OCI-LY1 (cell line): ENCODE measurements at regions not wholly inside any gene's neighbourhood (a gene's known extent, or its start where the extent isn't known, plus 50 kb on each side); places are given as distances from the start of the nearest gene placed in this dataset.

Experiments
- H2AFZ ChIP-seq: fragments of 200-600 bp; sonication (generic), shearing (Covaris generic); 2 replicates; pipeline ENCODE4 v1.6.0; 2014; ENCODE audit warnings: antibody characterized with exemption, mild to moderate bottlenecking, low read length
- H3F3A ChIP-seq: fragments of 200-600 bp; sonication (generic), shearing (Covaris generic); 2 replicates; pipeline ENCODE4 v1.6.0; 2014; ENCODE audit warnings: mild to moderate bottlenecking, antibody characterized with exemption, low read length, moderate library complexity; ENCODE audit not compliant: insufficient read depth
- H3K27ac ChIP-seq: fragments of 200-600 bp; sonication (generic); 2 replicates; pipeline ENCODE4 v1.5.1; 2014; ENCODE audit warnings: low read length, mixed run types, mild to moderate bottlenecking, low read depth; ENCODE audit not compliant: poor library complexity, severe bottlenecking
- H3K27me3 ChIP-seq: fragments of 200-600 bp; sonication (generic); 2 replicates; pipeline ENCODE4 v1.6.0; 2014; ENCODE audit warnings: antibody characterized with exemption, mild to moderate bottlenecking, low read length, moderate library complexity; ENCODE audit not compliant: insufficient read depth
- H3K36me3 ChIP-seq: fragments of 200-600 bp; sonication (generic); 2 replicates; pipeline ENCODE4 v1.6.1; 2014; ENCODE audit warnings: mild to moderate bottlenecking, antibody characterized with exemption, low read length, moderate library complexity, mixed read lengths; ENCODE audit not compliant: insufficient read depth
- H3K4me1 ChIP-seq: fragments of 200-600 bp; sonication (generic); 2 replicates; pipeline ENCODE4 v1.5.1; 2014; ENCODE audit warnings: mild to moderate bottlenecking, low read length, moderate library complexity; ENCODE audit not compliant: insufficient read depth, severe bottlenecking
- H3K4me2 ChIP-seq: fragments of 200-600 bp; sonication (generic), shearing (Covaris generic); 2 replicates; pipeline ENCODE4 v1.6.1; 2014; ENCODE audit warnings: low read length
- H3K4me3 ChIP-seq: fragments of 200-600 bp; sonication (generic); 2 replicates; pipeline ENCODE4 v1.5.1; 2014; ENCODE audit warnings: low read length, low read depth, mild to moderate bottlenecking, mixed read lengths; ENCODE audit not compliant: poor library complexity, severe bottlenecking
- H3K79me2 ChIP-seq: fragments of 200-600 bp; shearing (Covaris generic); 2 replicates; pipeline ENCODE4 v1.6.1; 2016; ENCODE audit warnings: mixed run types, low read length, mixed read lengths; ENCODE audit not compliant: insufficient read depth
- H3K9ac ChIP-seq: fragments of 200-600 bp; sonication (generic), shearing (Covaris generic); 2 replicates; pipeline ENCODE4 v1.6.1; 2014; ENCODE audit warnings: mild to moderate bottlenecking, low read length, mixed read lengths
- H3K9me2 ChIP-seq: fragments of 200-600 bp; sonication (generic), shearing (Covaris generic); 2 replicates; pipeline ENCODE4 v1.6.1; 2014; ENCODE audit warnings: low read depth, mild to moderate bottlenecking, low read length, mixed read lengths
- H3K9me3 ChIP-seq: fragments of 200-600 bp; shearing (Covaris generic); 2 replicates; pipeline ENCODE4 v1.6.1; 2014; ENCODE audit warnings: low read length, mixed read lengths
- H4K20me1 ChIP-seq: fragments of 200-600 bp; sonication (generic), shearing (Covaris generic); 2 replicates; pipeline ENCODE4 v1.6.0; 2016; ENCODE audit warnings: mild to moderate bottlenecking, low read length; ENCODE audit not compliant: insufficient read depth
- EZH2 ChIP-seq: fragments of 200-600 bp; sonication (generic), shearing (Covaris generic); IDR thresholded peaks from 2 replicates; pipeline ENCODE4 v1.8.0; 2017; ENCODE audit warnings: borderline replicate concordance, mixed run types, mild to moderate bottlenecking, antibody characterized with exemption, low read length, moderate library complexity, mixed read lengths
- TF ChIP-seq, protein P1 (sequence below): fragments of 200-600 bp; sonication (generic), shearing (Covaris generic); IDR thresholded peaks from 2 replicates; pipeline ENCODE4 v1.5.1; 2017; ENCODE audit warnings: mild to moderate bottlenecking, antibody characterized with exemption, low read length, moderate library complexity, mixed read lengths

DNA sequence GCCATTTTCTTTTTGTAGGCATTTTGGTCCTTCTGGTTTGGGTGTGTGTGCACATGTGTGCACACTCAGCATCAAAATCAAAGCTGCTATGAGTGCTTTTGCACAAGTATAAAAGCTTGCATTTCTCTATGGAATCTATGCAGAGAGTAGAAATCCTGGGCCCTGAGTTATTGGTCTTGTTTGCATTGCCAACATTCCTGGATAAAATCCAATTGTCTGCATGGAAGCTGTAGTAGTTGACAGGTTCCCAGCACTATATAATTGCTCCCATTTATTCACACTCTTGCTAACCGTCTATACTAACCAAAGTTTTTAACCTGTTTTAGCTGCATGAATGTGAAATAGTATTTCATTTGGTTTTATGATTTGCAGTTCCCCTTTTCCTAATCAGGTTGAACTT, 277.0 kb downstream of the FOXA2 start:
- Histone ChIP-seq H3K9me3 (no peaks in the 10 kb centered on the region), H2AFZ (no peak overlapping the region), H3K79me2 (no peaks in the 10 kb centered on the region), H3K36me3 (no peaks in the 10 kb centered on the region), H3K9ac (no peak overlapping the region), H3K27ac (no peak overlapping the region), H3K4me3 (no peak overlapping the region), H3K4me1 (no peaks in the 10 kb centered on the region), H3K27me3 (no peaks in the 10 kb centered on the region), H3K9me2 (no peaks in the 10 kb centered on the region), H4K20me1 (no peaks in the 10 kb centered on the region), H3F3A (no peaks in the 10 kb centered on the region), H3K4me2 (no peak overlapping the region)
- TF ChIP-seq, protein P1, sequence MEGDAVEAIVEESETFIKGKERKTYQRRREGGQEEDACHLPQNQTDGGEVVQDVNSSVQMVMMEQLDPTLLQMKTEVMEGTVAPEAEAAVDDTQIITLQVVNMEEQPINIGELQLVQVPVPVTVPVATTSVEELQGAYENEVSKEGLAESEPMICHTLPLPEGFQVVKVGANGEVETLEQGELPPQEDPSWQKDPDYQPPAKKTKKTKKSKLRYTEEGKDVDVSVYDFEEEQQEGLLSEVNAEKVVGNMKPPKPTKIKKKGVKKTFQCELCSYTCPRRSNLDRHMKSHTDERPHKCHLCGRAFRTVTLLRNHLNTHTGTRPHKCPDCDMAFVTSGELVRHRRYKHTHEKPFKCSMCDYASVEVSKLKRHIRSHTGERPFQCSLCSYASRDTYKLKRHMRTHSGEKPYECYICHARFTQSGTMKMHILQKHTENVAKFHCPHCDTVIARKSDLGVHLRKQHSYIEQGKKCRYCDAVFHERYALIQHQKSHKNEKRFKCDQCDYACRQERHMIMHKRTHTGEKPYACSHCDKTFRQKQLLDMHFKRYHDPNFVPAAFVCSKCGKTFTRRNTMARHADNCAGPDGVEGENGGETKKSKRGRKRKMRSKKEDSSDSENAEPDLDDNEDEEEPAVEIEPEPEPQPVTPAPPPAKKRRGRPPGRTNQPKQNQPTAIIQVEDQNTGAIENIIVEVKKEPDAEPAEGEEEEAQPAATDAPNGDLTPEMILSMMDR: no peak
- TF ChIP-seq EZH2: no peak

DNA sequence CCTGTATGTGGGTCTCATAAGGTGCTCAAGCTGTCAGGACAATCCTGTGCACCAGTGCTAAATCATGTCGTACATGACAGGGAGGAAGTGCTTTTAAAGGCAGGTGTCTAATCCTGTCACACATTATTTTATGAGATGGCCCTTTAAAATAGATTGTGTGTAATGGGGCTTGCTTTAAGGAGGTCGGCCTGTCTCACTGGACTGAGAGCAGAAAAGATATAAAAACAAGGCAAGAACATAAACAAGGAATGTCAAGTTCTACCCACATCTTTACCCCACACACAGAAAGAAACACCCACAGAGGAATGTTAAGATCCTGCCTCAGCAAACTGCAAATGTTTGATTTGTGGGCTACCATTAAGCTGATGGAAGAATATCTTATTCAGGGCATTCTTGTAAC, 279.0 kb downstream of the FOXA2 start:
- Histone ChIP-seq H3K36me3 (no peaks in the 10 kb centered on the region), H3K4me1 (no peaks in the 10 kb centered on the region), H3F3A (no peaks in the 10 kb centered on the region), H3K9me3 (no peaks in the 10 kb centered on the region), H3K9ac (no peak overlapping the region), H3K4me3 (no peak overlapping the region), H3K79me2 (no peaks in the 10 kb centered on the region), H2AFZ (no peak overlapping the region), H3K27me3 (no peaks in the 10 kb centered on the region), H3K4me2 (no peak overlapping the region), H4K20me1 (no peaks in the 10 kb centered on the region), H3K27ac (no peak overlapping the region), H3K9me2 (no peaks in the 10 kb centered on the region)
- no peak for TF ChIP-seq EZH2
- TF ChIP-seq, protein P1: no peak

DNA sequence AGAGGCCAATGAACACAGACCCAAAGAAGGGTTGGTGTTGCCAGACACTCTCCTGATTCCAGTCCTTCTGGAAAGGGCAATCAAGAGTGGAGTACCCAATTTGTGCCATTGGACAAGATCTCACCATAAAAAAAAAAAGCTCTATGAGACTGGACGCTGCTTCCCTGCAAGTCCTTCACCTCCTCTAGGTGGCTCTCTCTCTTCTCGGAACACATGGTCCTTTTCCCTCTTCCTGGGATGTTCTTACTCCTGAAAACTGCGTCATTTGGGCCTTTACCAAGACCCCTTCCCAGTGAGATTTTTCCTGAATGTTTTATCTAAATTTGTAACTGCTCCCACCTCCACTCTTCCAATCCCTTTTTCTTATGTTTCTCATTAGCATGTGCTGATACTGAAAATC, 280.8 kb downstream of the FOXA2 start:
- no peaks in the 10 kb centered on the region for H3K36me3 ChIP-seq
- H3K27ac ChIP-seq: no peak overlapping the region
- H3K4me2 ChIP-seq: no peak overlapping the region
- no peaks in the 10 kb centered on the region for H3K27me3 ChIP-seq
- H4K20me1 ChIP-seq: no peaks in the 10 kb centered on the region
- no peaks in the 10 kb centered on the region for H3F3A ChIP-seq
- H3K4me1 ChIP-seq: no peaks in the 10 kb centered on the region
- no peaks in the 10 kb centered on the region for H3K9me3 ChIP-seq
- no peak overlapping the region for H3K4me3 ChIP-seq
- H3K79me2 ChIP-seq: no peaks in the 10 kb centered on the region
- H3K9ac ChIP-seq: no peak overlapping the region
- no peak overlapping the region for H2AFZ ChIP-seq
- no peak for TF ChIP-seq EZH2
- TF ChIP-seq, protein P1: peak; percentile 14; the same call in 1 of the 2 replicates
- H3K9me2 ChIP-seq: no peaks in the 10 kb centered on the region
